HG03342 (cell line): ENCODE measurements at regions not wholly inside any gene's neighbourhood (a gene's known extent, or its start where the extent isn't known, plus 50 kb on each side); places are given as distances from the start of the nearest gene placed in this dataset.

Experiments
- ATAC-seq: cut with Tn5 transposase; IDR thresholded peaks from one replicate; pipeline ENCODE4 v1.9.1; 2021; ENCODE audit warnings: mild to moderate bottlenecking, moderate library complexity; ENCODE audit not compliant: unreplicated experiment

DNA sequence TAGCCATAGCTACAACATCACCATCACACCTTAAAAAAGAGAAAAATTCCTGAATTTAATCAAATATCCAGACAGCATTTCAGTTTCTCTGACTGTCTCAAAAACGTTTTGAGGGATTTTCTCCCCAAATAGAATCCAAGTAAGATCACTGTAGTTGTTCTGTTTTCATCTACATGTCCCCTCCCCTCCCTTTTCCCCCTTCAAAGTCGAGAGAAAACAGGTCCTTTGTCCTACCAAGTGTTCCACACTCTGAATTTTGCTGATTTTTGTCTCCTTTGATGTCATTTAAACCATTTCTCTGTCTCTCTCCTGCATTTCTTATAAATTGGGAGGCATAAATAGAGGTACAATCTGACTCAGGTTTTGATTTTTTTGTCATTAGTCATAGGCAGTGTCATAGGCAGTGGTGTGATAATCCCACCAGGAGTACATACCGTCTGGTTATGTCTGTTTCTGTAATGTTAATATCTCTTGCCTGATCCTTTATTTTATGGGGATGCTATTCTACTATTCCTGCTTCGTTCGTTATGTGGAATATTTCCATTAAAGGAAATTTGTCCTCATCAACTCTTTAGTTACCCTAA lies 348.6 kb downstream of the PTTG2 start:
- ATAC-seq: no peak

DNA sequence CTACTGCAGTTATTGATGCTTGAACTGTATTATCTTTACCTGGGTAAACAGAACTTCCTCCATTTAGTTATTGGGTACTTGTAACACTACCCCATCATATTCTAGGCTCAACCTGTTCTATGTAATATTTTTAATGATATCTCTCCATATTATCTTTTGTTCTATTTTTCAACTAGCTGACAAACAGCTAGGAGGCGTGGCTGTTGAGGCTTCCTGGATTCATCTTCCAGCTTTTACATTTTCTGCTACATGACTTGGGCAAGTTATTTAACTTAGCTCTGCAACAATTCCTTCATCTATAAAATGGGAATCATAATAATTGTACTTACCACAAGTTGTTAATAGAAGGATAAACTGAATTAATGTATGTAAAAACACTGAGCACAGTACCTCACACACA lies 349.3 kb downstream of the PTTG2 start:
- ATAC-seq: no peak

DNA sequence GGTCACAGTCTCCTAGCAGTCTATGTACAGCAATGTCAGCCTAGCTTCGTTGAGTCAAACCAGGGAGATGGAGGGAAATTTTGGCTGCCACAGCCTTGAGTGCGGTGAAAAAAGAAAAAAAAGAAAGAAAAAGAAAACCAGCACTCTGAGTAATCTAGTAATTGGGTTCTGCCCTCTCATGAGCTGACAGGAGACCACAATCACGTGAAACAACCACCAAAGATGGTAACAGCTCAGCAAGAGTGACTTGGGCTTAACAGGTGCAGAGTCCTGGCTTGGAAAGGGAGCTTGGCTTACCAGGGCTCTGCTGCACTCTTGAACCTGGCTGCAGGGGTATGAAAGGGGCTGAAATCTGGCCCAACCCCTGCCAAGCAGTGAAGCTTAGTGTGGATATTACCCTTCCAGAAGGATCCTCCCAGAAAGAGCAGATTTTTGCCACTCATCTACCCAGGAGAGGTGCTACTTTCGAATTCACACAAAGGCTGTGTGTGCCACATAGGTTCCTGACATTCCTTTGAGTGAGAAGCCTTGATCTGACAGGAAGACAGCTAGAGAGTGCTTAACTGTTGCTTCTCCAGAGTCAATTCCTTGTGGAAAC lies 350.3 kb downstream of the PTTG2 start:
- peak; percentile 89 for ATAC-seq

DNA sequence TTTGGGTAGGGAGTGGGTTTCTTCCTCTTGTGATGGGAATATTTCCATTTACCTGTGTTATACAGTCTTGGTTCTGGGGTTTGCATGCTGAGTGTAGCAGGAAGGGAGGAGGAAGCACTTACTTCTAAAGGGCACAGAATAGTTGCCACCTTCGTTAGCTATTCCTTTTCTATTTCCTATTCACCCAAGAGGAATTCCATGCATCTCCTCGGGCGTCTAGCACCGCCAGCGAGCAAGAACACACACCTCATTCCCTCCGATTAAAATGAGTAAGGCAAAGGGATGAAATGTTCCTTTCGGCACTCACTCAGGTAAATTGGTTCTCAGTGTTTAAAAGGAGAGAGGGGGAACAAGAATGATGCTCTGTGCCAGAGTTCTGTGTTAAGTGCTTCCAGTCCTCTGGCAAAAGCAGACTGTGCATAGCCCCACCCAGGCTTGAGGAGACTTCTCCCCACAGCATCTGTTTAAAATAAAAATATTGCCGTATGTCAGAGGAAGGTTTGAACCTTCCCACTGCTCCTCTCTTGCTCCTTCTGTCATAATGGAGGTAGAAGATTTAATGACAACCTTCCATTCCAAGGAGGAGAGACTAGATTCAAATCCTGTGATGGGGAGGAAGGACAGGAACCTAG lies 351.4 kb downstream of the PTTG2 start:
- no peak for ATAC-seq

DNA sequence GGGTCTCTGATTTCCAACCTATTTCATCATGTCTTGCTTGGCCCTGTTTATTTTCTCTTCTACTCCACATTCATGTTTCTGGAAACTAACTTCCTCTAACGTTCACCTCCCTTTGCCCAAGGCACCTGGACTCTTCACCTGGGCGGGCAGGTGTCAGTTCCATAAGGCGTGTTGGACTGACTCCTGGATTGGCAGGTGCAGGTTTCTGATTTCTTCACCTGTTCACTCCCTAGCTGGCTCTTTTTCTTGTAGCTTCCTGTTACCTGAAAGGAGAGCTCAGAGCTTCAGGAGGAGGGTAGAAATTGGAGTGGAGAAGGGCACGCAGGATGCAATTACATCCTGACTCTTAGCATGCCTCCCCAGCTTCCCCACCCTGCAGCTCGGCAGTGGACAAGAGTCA lies 350.8 kb upstream of the KLF3 start:
- ATAC-seq: no peak

DNA sequence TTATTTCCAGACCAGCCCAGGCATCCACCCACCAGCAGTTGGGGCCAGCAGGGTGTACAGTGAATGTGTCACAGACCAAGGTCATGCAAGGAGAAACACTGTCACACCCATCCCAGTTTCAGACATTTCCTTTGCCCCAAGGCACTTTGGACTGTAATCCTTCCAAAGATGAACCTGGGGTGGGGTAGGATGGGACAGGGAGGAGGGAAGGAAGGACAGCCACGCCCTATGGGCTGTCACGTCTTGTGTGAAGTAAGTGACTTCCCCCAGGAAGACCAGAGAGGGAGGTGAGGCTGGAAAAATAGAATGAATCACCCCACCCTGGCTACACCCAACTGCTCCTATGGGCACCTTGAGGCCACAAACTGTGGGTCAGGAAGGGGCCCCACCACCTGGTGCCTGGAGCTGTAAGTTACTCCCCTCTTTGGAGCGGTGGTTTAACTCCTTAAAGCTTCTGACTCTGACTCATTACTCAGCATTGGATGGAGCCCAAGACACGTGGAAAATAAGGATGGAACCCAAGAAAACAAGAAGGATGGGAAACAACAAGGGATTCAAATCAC lies 349.9 kb upstream of the KLF3 start:
- no peak for ATAC-seq

DNA sequence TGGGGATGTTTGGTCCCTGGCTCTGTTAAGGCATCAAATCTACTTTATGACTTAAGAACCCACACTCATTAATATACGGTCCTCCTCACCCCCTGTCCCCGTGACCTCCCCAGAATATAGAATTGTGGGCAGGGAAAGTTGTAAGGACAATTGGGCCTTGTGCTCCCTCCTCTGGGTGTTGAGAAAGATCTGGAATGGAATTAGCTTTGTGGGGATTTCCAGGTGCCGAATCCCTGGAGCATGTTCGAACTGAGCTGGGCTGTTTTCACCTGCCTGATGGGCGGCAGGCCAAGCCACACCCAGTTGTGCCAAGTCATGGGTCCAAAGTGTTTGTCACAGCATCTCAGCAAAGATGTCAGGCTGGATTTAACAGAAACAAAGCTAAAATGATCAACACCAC lies 349.3 kb upstream of the KLF3 start:
- no peak for ATAC-seq

DNA sequence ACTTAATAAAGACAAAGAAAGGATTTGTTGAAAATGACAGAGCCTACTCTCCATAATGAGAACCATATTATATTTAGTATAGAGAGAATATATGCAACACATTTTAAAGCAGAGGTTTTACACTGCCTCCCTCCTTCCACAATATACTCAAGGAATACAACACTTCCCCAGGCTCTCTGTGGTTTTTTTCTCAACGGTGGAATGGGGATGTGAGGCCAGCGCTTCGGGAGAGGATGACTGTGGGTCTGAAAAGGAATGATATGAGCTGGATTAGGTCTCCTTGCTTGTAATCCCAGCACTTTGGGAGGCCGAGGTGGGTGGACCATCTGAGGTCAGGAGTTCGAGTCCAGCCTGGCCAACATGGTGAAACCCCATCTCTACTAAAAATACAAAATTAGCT lies 348.7 kb upstream of the KLF3 start:
- ATAC-seq: no peak

DNA sequence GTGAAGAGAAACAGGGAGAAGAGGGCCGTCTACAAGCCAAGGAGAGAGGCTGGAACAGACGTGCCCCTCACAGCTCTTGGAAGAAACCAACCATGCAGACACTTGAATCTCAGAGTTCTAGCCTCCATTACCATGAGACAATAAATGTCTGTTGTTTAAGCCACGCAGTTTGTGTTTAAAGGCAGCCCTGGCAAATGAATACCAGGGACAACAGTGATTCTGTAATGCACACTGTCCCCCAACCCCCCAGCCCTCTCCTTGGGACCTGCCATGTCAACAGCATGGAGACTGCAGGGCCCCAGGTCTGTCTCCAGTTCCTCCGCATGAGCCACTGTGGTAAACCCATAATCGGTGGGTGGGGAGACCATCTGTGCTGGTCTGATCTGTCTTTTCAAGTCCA lies 348.0 kb upstream of the KLF3 start:
- ATAC-seq: no peak

DNA sequence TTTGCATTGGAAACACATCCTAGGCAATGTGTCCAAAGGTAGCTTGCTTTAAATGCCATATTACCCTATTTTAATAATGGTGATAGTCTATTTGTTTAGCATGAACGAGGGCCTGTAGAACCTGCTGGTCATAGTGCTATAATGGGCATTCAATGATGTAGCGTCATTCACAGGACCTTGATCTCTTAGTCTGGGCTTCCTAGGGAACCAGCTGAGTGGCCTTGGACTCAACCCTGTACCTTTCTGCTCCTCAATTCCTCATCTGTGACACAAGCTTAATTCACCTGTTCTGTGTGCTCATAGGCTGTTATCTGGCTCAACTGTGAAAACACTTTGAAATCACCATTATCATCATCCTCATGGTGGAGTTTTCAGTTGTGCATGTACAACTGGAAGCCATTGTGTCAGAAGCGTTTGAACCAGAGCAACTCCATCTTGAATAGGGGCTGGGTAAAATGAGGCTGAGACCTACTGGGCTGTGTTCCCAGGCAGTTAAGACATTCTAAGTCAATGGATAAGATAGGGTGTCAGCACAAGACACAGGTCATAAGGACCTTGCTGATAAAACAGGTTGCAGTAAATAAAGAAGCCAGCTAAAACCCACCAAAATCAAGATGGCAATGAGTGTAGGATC lies 346.8 kb upstream of the KLF3 start:
- no peak for ATAC-seq

DNA sequence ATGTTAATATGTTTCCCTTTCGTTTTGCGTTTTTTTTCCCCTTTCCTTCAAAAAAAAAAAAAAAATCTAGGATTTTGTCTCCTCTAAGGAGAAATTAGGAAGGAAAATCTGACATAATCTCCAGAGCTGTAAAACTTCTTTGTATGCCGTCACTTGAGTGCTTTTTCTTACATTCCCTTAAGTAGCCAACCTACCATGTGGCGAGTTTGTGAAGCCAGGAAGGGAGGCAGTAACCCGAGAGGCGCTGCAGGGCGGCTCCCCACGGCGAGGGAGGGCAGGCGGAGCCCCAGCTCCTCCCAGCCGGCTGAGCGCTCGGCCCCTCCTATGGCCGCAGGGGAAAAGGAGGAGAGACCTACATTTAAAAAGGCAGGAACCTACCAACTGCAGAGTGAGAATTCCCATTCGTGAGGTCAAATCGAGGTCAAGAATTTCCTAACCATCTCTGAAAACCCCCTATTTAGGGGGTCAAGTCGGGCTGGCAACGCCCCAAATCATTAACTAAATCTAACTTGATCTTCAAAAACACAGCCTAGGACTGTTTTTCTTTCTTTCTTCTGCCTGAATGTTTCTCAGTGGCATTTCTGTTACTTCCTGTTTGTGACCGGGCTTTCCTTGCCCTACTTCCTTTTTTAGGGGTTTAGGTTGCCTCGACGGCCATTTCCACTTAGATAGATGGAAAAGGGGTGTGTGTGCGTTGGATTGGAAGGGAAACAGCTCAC lies 345.1 kb upstream of the KLF3 start:
- peak; percentile 91 for ATAC-seq

DNA sequence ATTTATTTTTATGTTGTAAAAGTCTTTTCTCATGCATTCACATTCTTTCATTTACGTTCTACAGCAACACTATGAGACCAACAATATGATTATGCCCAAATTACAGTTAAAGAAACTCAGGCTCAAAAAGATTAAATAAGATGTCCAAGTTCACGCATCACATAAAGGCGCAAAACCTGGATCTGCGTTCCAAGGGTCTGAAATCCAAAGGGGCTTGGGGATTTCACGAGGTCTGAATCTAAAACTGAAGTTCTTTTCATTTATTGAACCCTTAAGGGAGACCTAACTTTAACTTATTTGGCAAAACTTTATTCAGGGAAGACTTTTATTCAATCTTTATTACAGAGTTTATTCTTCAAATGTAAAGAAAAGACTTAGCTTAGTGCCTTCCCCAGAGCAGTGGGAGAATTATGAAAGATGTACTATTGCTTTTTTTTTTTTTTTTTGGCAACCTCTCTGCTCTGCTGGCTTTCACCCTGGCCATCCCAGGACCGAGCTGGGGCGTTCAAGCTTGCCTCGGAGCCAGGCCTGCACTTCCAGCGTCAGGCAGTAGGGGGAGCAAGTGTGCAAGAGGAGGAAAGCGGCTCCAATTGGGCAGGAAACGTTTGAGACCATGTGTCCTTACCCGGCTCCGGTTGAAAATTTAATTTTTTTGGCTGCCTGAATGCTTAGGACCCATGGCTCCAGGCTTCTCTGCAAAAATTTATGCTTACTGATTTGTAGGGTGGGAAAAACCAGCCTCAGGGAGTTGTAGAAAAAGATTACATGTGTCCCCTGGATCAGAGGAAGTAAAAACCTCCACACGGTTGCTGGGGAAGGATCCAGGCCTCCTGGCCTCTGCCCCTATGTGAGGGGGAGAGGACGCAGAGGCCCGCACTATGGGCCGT lies 344.3 kb upstream of the KLF3 start:
- ATAC-seq: peak; percentile 51

DNA sequence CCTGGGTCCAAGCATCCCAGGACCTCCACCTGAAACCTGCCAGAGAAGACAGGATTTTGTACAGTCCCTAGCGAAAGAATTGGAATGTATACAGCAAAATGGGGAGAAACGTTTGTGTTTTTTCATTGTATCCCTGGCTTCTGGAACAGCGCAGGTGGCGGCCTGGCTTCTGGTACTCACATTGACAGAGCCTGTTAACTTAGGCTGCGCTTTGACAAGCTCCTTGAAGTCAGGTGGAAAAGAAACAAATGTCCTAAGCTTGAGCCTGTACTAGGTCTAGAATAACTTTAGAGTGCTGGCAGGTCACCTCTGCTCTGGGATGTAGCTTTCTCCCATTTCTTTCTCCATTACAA lies 343.7 kb upstream of the KLF3 start:
- ATAC-seq: no peak

DNA sequence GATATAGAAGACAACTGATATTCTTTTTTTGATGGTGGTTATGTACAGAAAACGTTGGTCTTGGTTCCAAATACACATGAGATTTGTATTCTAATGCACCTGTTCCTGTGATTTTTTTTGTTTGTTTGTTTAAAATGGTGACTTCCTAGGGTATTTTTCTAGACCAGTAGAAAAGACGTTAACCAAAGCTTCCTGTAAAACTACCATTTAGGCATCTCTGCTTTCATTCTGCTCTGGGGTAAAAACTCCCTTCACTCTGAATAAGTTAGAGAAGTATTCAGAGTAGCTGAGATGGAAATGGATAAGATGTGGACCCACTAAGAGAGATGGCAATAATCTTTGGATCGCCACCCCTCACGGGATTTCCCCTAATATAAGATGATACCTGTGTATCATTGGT lies 343.2 kb upstream of the KLF3 start:
- no peak for ATAC-seq

DNA sequence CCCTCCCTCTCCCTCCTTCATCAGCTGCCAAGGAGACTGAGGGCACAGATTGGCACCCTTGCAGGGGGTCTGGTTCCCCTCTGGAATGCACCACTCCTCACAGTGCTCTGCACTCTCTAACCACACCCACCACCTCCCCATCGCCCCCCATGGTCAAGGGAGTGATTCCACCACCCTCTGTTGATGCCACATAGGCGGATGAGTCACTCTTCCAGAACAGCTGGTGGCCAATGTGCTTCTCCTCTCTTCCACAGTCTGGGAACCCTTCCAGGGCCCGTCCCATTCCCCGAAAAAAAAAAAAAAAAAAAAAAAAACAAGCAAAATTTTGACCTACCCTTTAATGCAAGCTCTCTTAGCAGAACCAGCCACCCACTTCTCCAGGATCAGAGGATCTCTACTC lies 341.3 kb upstream of the KLF3 start:
- ATAC-seq: no peak

DNA sequence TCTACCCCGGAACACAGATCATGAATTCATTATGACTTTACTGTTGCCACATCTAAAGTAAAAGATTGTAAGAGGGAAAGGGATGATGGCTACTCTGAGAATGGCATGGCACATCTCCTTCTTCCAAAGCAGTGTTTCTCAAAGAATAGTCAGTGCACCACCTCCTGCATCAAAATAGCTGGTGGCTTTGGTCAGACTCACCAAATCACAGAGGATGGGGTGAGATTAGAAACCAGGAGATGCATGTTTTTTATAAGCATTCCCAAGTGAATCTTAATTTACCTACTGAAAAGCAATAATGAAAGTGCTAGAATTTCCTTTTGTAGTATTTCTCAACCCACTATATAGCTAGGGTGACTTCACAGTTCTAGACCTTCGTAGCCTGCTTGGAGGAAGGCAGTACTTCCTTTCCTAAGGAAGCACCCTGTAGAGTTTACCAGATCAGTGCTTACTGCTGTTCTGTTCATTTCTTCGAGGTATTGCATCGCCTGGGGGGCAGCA lies 340.8 kb upstream of the KLF3 start:
- ATAC-seq: no peak

DNA sequence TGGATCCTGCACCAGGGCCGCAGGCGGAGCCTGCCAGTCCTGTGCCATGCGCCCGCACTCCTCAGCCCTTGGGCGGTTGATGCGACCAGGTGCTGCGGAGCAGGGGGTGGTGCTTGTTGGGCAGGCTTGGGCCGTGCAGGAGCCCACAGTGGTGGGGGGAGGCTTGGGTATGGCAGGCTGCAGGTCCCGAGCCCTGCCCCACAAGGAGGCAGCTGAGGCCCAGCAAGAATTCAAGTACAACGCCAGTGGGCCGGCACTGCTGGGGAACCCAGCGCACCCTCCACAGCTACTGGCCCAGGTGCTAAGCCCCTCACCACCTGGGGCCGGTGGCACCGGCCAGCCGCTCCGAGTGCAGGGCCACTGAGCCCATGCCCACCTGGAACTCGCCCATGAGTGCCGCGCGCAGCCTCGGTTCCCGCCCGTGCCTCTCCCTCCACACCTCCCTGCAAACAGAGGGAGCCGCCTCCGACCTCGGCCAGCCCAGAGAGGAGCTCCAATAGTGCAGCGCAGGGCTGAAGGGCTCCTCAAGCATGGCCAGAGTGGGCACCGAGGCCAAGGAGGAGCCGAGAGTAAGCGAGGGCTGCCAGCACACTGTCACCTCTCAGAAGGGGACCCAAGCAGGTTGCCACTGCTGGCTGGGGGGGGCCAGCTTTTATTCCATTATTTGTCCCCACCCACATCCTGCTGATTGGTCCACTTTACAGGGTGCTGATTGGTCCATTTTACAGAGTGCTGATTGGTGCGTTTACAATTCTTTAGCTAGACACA lies 339.0 kb upstream of the KLF3 start:
- ATAC-seq: no peak

DNA sequence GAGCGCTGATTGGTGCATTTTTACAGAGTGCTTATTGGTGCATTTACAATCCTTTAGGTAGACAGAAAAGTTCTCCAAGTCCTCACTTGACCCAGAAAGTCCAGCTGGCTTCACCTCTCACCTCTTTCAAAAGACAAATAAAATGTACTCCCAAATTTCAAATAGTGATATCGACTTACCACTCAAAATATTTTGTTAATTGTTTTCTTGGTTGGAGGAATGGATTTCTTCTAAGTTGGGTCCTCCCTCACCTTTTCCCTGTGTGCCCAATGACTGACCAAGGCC lies 338.4 kb upstream of the KLF3 start:
- ATAC-seq: no peak

DNA sequence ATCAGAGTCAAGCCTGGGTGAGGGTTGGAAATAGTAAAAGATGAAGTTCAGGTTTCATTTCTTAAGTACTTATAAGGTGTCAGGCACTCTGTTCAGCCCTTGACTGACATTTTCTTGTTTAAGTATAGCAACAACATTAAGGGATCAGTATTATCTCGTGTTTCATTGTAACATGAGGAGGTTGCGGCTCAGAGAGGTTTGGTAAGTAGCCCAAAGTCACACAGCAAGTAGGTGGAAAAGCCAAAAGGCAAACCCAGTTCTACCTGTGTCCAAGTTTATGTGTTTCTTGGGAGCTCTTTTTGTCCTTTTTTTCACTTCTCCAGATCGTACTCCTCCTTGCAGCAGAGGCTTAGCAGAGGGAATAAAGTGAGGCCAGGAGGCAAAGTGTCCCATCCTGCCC lies 337.5 kb upstream of the KLF3 start:
- no peak for ATAC-seq

DNA sequence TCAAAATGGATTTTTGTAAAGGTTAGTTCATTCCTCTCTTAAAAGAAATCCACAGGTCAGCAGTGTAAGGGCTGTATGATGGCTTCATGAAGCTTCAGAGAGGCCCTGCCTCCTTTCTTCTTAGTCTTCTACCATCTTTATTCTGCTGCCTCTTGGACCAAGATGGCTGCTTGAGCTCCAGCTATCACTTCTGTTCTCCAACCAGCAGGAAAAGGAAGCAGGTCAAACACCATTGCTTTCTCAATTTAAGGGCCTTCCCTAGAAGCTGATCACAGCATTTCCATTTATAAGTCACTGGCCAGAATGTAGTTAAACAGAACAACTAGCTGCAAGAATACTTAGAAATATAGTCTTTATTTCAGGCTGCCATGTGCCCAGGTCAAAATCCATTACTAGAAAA lies 336.8 kb upstream of the KLF3 start:
- ATAC-seq: no peak
